Panc1 (cell line): ENCODE measurements at regions not wholly inside any gene's neighbourhood (a gene's known extent, or its start where the extent isn't known, plus 50 kb on each side); places are given as distances from the start of the nearest gene placed in this dataset.

Experiments used
- ATAC-seq: fragments of 200-7000 bp; cut with Tn5 transposase; 2 replicates; pipeline ENCODE4 v1.9.1; 2020; ENCODE audit warnings: mild to moderate bottlenecking, moderate library complexity
- BruUV-seq: library from RNA; stranded (reverse); fragments of 400-500 nt; replicated peaks from 2 replicates; lab custom pipeline; 2021; lab: Mats Ljungman, UMichigan
- CTCF ChIA-PET: fragments of 300-600 bp; sonication (Branson Sonifier 250); formaldehyde crosslinking; loops from one replicate; lab custom pipeline; 2022; ENCODE audit warnings: antibody characterized with exemption; lab: Charles Lee
- POLR2A ChIA-PET: fragments of 300-600 bp; sonication (Branson Sonifier 250); formaldehyde crosslinking; loops from one replicate; lab custom pipeline; 2022; ENCODE audit warnings: antibody characterized with exemption; lab: Charles Lee
- DNase-seq: peaks from one replicate; pipeline ENCODE4 v3.0.0-alpha.2; 2010; ENCODE audit warnings: low read depth, low spot score
- H3K27ac ChIP-seq: 2 replicates; pipeline ENCODE4 v1.5.1; 2011; ENCODE audit warnings: mild to moderate bottlenecking, low read length, inconsistent platforms
- H3K27me3 ChIP-seq: fragments of 200-500 bp; sonication (Bioruptor generic); 2 replicates; pipeline ENCODE4 v1.6.0; 2014; ENCODE audit warnings: low read length, inconsistent platforms; ENCODE audit not compliant: control insufficient read depth, insufficient read depth
- H3K36me3 ChIP-seq: fragments of 200-500 bp; sonication (Bioruptor generic); 2 replicates; pipeline ENCODE4 v1.5.1; 2014; ENCODE audit warnings: inconsistent platforms, mild to moderate bottlenecking, low read length, moderate library complexity; ENCODE audit not compliant: control insufficient read depth, insufficient read depth
- H3K4me1 ChIP-seq: 2 replicates; pipeline ENCODE4 v1.5.1; 2011; ENCODE audit warnings: inconsistent platforms, mild to moderate bottlenecking, low read length, moderate library complexity; ENCODE audit not compliant: control insufficient read depth, insufficient read depth
- H3K4me3 ChIP-seq, 2 experiments: 2 replicates each; pipeline ENCODE4 v1.5.1; 2011 to 2012; ENCODE audit warnings: low read depth in 2 of 2, low read length in 2 of 2, mild to moderate bottlenecking in 2 of 2, inconsistent platforms in 1 of 2, moderate library complexity in 1 of 2
- H3K9me3 ChIP-seq: fragments of 200-500 bp; sonication (Bioruptor generic); 2 replicates; pipeline ENCODE4 v1.5.1; 2014; ENCODE audit warnings: low read depth, mild to moderate bottlenecking, inconsistent platforms, low read length, moderate library complexity; ENCODE audit not compliant: control insufficient read depth, insufficient read depth
- CTCF ChIP-seq: fragments of 450-650 bp; IDR thresholded peaks from 2 replicates; pipeline ENCODE4 v1.5.1; 2017; ENCODE audit warnings: mild to moderate bottlenecking
- POLR2AphosphoS5 ChIP-seq: IDR thresholded peaks from 2 replicates; pipeline ENCODE4 v1.6.1; 2012; ENCODE audit warnings: mild to moderate bottlenecking, low read depth, low read length, moderate library complexity
- REST ChIP-seq, 2 experiments: IDR thresholded peaks; 2 replicates each; pipeline ENCODE4 v1.6.1; 2011 to 2012; ENCODE audit warnings: low read depth in 2 of 2, control low read depth in 1 of 2, low read length in 1 of 2, mild to moderate bottlenecking in 1 of 2, moderate library complexity in 1 of 2; ENCODE audit not compliant: insufficient read depth in 1 of 2
- SIN3A ChIP-seq: IDR thresholded peaks from 2 replicates; pipeline ENCODE4 v1.6.1; 2012; ENCODE audit warnings: low read depth, mild to moderate bottlenecking, low read length, moderate library complexity, borderline replicate concordance; ENCODE audit not compliant: insufficient read depth
- TCF7L2 ChIP-seq: IDR thresholded peaks from 2 replicates; pipeline ENCODE4 v1.6.1; 2011; ENCODE audit warnings: mild to moderate bottlenecking, low read depth, low read length, inconsistent platforms
- in situ Hi-C: cut with HindIII; loops from 2 replicates; pipeline ENCODE4 v1.10.0; 2016; ENCODE audit warnings: low sequenced_read_pairs, low pct_unique_long_range_greater_than_20kb
- intact Hi-C: fragments of 100-400 bp; cut with micrococcal nuclease; formaldehyde crosslinking; loops from one replicate; pipeline ENCODE4 v1.10.0; 2022; ENCODE audit not compliant: unreplicated experiment

GRCh38 chr7:35336444-35336843 is 82.5 kb upstream of the TBX20 start:
- Histone ChIP-seq H3K36me3 (no peaks in the 10 kb centered on the region), H3K4me1 (no peaks in the 10 kb centered on the region), H3K4me3 (no peak overlapping the region), H3K27me3 (peaks cover 5% of the 10 kb centered on the region), H3K27ac (no peak overlapping the region), H3K9me3 (no peaks in the 10 kb centered on the region)
- POLR2A ChIA-PET, result no interaction called here
- no TSS peak for BruUV-seq
- DNase-seq (no peak), ATAC-seq (no peak)
- in situ Hi-C loops, result no loop called here
- CTCF ChIA-PET, result no interaction called here
- TF ChIP-seq REST (IDR thresholded peaks at IDR 0.05; ENCODE audit: insufficient read depth in 1 of 2, low read depth in 2 of 2, low read length in 1 of 2) (no peak), SIN3A (no peak), TCF7L2 (no peak), CTCF (no peak), POLR2AphosphoS5 (no peak)
- intact Hi-C loops, result no loop called here

GRCh38 chr7:35334506-35334905 is 80.6 kb upstream of the TBX20 start:
- TF ChIP-seq POLR2AphosphoS5, result no peak
- no peak for TF ChIP-seq REST (IDR thresholded peaks at IDR 0.05; ENCODE audit: insufficient read depth in 1 of 2, low read depth in 2 of 2, low read length in 1 of 2)
- TF ChIP-seq SIN3A, result no peak
- no peak for TF ChIP-seq TCF7L2
- TF ChIP-seq CTCF, result no peak
- in situ Hi-C loops (no loop called here), intact Hi-C loops (no loop called here)
- CTCF ChIA-PET, result no interaction called here
- no peak overlapping the region for H3K4me3 ChIP-seq
- DNase-seq (no peak), ATAC-seq (no peak)
- POLR2A ChIA-PET, result no interaction called here
- H3K27me3 ChIP-seq, result peaks cover 8% of the 10 kb centered on the region
- H3K27ac ChIP-seq, result no peak overlapping the region
- no peaks in the 10 kb centered on the region for H3K9me3 ChIP-seq
- no peaks in the 10 kb centered on the region for H3K36me3 ChIP-seq
- no peaks in the 10 kb centered on the region for H3K4me1 ChIP-seq
- no TSS peak for BruUV-seq
